OCI-LY1 (cell line): ENCODE measurements at regions not wholly inside any gene's neighbourhood (a gene's known extent, or its start where the extent isn't known, plus 50 kb on each side); places are given as distances from the start of the nearest gene placed in this dataset.

Experiments
- CTCF ChIP-seq: fragments of 200-600 bp; sonication (generic), shearing (Covaris generic); IDR thresholded peaks from 2 replicates; pipeline ENCODE4 v1.5.1; 2017; ENCODE audit warnings: mild to moderate bottlenecking, antibody characterized with exemption, low read length, moderate library complexity, mixed read lengths
- EZH2 ChIP-seq: fragments of 200-600 bp; sonication (generic), shearing (Covaris generic); IDR thresholded peaks from 2 replicates; pipeline ENCODE4 v1.8.0; 2017; ENCODE audit warnings: borderline replicate concordance, mixed run types, mild to moderate bottlenecking, antibody characterized with exemption, low read length, moderate library complexity, mixed read lengths

- TF ChIP-seq CTCF (no peak), EZH2 (no peak)
These were observed 122.6 kb upstream of the CCDC179 start for GRCh38 chr11:22982903-22983302.
